ENCODE measurements at regions not wholly inside any gene's neighbourhood (a gene's known extent, or its start where the extent isn't known, plus 50 kb on each side); places are given as distances from the start of the nearest gene placed in this dataset.

DNA sequence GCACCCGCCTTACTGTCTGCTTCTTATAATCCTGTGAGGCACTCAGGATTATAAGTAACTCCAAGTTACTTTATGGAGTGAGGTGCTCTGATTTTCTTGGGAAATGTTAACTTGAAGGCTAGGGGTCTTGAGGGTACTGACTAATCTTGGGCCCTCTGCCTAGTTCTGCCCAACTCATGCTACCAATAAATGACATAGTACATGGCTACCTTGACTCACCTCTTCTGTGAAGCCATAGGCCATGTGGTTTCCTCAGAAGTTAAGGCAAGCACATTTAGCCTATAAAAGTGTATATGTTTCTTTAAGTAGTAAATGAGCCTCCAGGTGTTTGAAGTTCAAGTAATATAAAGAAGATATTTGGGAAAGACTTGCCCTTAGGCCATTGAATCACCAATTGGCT, 99.8 kb upstream of the CASK start:
- no peaks in the 10 kb centered on the region for H3K9me2 ChIP-seq (replicated peaks; ENCODE audit: low read depth, low read length)
- H3K9ac ChIP-seq (ENCODE audit: low read depth, low read length, poor library complexity, severe bottlenecking) = no peak overlapping the region
- H3K36me3 ChIP-seq (ENCODE audit: insufficient read depth, low read length) = no peaks in the 10 kb centered on the region
- H4K20me1 ChIP-seq (ENCODE audit: insufficient read depth, low read length, poor library complexity, severe bottlenecking) = no peaks in the 10 kb centered on the region
- no peak overlapping the region for H3K4me2 ChIP-seq (ENCODE audit: low read depth, low read length, poor library complexity, severe bottlenecking)
- H3K4me3 ChIP-seq (ENCODE audit: low read length, poor library complexity, severe bottlenecking) = no peak overlapping the region
- H3K4me1 ChIP-seq (ENCODE audit: insufficient read depth, low read length, poor library complexity, severe bottlenecking) = peaks cover 9% of the 10 kb centered on the region
- TF ChIP-seq, protein P1, sequence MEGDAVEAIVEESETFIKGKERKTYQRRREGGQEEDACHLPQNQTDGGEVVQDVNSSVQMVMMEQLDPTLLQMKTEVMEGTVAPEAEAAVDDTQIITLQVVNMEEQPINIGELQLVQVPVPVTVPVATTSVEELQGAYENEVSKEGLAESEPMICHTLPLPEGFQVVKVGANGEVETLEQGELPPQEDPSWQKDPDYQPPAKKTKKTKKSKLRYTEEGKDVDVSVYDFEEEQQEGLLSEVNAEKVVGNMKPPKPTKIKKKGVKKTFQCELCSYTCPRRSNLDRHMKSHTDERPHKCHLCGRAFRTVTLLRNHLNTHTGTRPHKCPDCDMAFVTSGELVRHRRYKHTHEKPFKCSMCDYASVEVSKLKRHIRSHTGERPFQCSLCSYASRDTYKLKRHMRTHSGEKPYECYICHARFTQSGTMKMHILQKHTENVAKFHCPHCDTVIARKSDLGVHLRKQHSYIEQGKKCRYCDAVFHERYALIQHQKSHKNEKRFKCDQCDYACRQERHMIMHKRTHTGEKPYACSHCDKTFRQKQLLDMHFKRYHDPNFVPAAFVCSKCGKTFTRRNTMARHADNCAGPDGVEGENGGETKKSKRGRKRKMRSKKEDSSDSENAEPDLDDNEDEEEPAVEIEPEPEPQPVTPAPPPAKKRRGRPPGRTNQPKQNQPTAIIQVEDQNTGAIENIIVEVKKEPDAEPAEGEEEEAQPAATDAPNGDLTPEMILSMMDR (conservative IDR thresholded peaks at IDR 0.05; ENCODE audit: low read length) = no peak
- no peak for TF ChIP-seq EZH2phosphoT487 (IDR thresholded peaks at IDR 0.05; ENCODE audit: borderline replicate concordance)
- no peaks in the 10 kb centered on the region for H3K79me2 ChIP-seq (ENCODE audit: insufficient read depth, low read length)
- H2AFZ ChIP-seq (ENCODE audit: low read length) = no peak overlapping the region
- H3F3A ChIP-seq (ENCODE audit: low read depth) = no peaks in the 10 kb centered on the region
- H3K27me3 ChIP-seq (ENCODE audit: insufficient read depth, low read length, poor library complexity, severe bottlenecking) = no peaks in the 10 kb centered on the region
- H3K9me3 ChIP-seq (ENCODE audit: insufficient read depth, low read depth, low read length) = no peaks in the 10 kb centered on the region

DNA sequence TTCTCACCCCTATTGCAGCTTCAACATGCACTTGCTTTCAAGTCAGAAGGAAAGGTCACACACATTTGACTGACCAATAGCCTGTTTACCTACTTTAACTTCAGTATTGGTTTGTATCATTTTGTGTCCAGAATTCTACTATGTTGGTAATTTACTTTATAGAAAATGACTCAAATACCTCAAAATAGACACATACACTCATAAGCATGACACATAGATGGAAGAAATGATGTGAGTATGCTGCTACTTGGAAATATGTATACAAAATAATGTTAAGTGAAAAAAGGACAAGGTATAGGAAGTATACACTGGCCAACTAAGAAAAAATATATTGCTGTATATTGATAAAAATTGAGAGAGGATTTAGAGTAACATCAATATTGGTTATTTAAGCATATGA, 98.8 kb upstream of the CASK start:
- no peaks in the 10 kb centered on the region for H3K27me3 ChIP-seq (ENCODE audit: insufficient read depth, low read length, poor library complexity, severe bottlenecking)
- no peak overlapping the region for H3K4me2 ChIP-seq (ENCODE audit: low read depth, low read length, poor library complexity, severe bottlenecking)
- no peak overlapping the region for H2AFZ ChIP-seq (ENCODE audit: low read length)
- H3K36me3 ChIP-seq (ENCODE audit: insufficient read depth, low read length) = no peaks in the 10 kb centered on the region
- H3F3A ChIP-seq (ENCODE audit: low read depth) = no peaks in the 10 kb centered on the region
- TF ChIP-seq, protein P1 (conservative IDR thresholded peaks at IDR 0.05; ENCODE audit: low read length) = no peak
- TF ChIP-seq EZH2phosphoT487 (IDR thresholded peaks at IDR 0.05; ENCODE audit: borderline replicate concordance) = no peak
- no peak overlapping the region for H3K4me3 ChIP-seq (ENCODE audit: low read length, poor library complexity, severe bottlenecking)
- no peaks in the 10 kb centered on the region for H3K79me2 ChIP-seq (ENCODE audit: insufficient read depth, low read length)
- peaks cover 9% of the 10 kb centered on the region for H3K4me1 ChIP-seq (ENCODE audit: insufficient read depth, low read length, poor library complexity, severe bottlenecking)
- H3K9me2 ChIP-seq (replicated peaks; ENCODE audit: low read depth, low read length) = no peaks in the 10 kb centered on the region
- H3K9me3 ChIP-seq (ENCODE audit: insufficient read depth, low read depth, low read length) = no peaks in the 10 kb centered on the region
- H3K9ac ChIP-seq (ENCODE audit: low read depth, low read length, poor library complexity, severe bottlenecking) = no peak overlapping the region
- H4K20me1 ChIP-seq (ENCODE audit: insufficient read depth, low read length, poor library complexity, severe bottlenecking) = no peaks in the 10 kb centered on the region

DNA sequence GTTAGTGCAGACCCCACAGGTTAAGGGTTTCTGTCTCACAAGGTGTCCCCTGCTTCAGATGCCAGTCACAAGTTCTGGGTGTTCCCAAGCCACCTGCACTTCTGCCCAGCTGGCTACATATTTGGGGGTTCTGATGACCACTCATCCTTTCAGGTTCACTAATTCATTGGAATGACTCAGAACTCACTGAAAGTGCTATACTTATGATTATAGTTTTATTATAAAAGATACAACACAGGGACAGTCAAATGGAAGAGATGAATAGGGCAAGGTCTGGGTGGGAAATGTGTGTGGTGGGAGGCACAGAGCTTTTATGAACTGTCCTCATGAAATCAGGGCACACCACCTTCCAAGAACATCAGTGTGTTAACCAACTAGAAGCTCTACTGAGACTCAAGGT, 97.7 kb upstream of the CASK start:
- Histone ChIP-seq H3K9me2 (replicated peaks; ENCODE audit: low read depth, low read length) (no peaks in the 10 kb centered on the region), H4K20me1 (ENCODE audit: insufficient read depth, low read length, poor library complexity, severe bottlenecking) (no peaks in the 10 kb centered on the region), H3K36me3 (ENCODE audit: insufficient read depth, low read length) (no peaks in the 10 kb centered on the region), H3K79me2 (ENCODE audit: insufficient read depth, low read length) (no peaks in the 10 kb centered on the region), H3K4me2 (ENCODE audit: low read depth, low read length, poor library complexity, severe bottlenecking) (no peak overlapping the region), H3K27me3 (ENCODE audit: insufficient read depth, low read length, poor library complexity, severe bottlenecking) (no peaks in the 10 kb centered on the region), H2AFZ (ENCODE audit: low read length) (no peak overlapping the region), H3K9me3 (ENCODE audit: insufficient read depth, low read depth, low read length) (no peaks in the 10 kb centered on the region), H3K9ac (ENCODE audit: low read depth, low read length, poor library complexity, severe bottlenecking) (no peak overlapping the region), H3K4me1 (ENCODE audit: insufficient read depth, low read length, poor library complexity, severe bottlenecking) (peaks cover 9% of the 10 kb centered on the region), H3K4me3 (ENCODE audit: low read length, poor library complexity, severe bottlenecking) (no peak overlapping the region), H3F3A (ENCODE audit: low read depth) (no peaks in the 10 kb centered on the region)
- TF ChIP-seq EZH2phosphoT487 (IDR thresholded peaks at IDR 0.05; ENCODE audit: borderline replicate concordance) = no peak

DNA sequence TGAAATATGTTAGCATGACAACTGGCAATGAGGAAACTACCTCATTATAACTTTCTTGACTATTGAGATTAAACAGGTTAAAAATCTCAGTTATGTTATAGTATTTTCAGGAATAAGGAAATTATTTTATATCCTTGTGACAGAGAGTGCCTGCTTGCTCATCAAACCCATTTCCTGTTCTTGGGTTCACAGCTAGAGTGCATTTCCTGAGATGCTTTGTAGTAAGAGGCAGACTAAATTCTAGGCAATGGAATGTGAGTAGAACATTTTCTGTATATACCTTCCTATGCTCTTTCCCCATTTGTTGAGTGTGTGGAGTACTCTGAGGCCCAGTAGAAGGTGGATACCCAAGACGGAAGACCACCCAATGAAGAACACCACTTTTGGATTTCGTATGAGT, 96.9 kb upstream of the CASK start:
- no peak for TF ChIP-seq EZH2phosphoT487 (IDR thresholded peaks at IDR 0.05; ENCODE audit: borderline replicate concordance)
- TF ChIP-seq, protein P1 (conservative IDR thresholded peaks at IDR 0.05; ENCODE audit: low read length) = no peak
- H3K9ac ChIP-seq (ENCODE audit: low read depth, low read length, poor library complexity, severe bottlenecking) = no peak overlapping the region
- no peak overlapping the region for H3K4me3 ChIP-seq (ENCODE audit: low read length, poor library complexity, severe bottlenecking)
- H3K4me1 ChIP-seq (ENCODE audit: insufficient read depth, low read length, poor library complexity, severe bottlenecking) = peaks cover 9% of the 10 kb centered on the region
- H4K20me1 ChIP-seq (ENCODE audit: insufficient read depth, low read length, poor library complexity, severe bottlenecking) = no peaks in the 10 kb centered on the region
- no peaks in the 10 kb centered on the region for H3K79me2 ChIP-seq (ENCODE audit: insufficient read depth, low read length)
- H3K36me3 ChIP-seq (ENCODE audit: insufficient read depth, low read length) = no peaks in the 10 kb centered on the region
- no peaks in the 10 kb centered on the region for H3K9me3 ChIP-seq (ENCODE audit: insufficient read depth, low read depth, low read length)
- no peaks in the 10 kb centered on the region for H3K9me2 ChIP-seq (replicated peaks; ENCODE audit: low read depth, low read length)
- H3K4me2 ChIP-seq (ENCODE audit: low read depth, low read length, poor library complexity, severe bottlenecking) = peak overlapping the region; percentile 18
- no peak overlapping the region for H2AFZ ChIP-seq (ENCODE audit: low read length)
- no peaks in the 10 kb centered on the region for H3K27me3 ChIP-seq (ENCODE audit: insufficient read depth, low read length, poor library complexity, severe bottlenecking)
- no peaks in the 10 kb centered on the region for H3F3A ChIP-seq (ENCODE audit: low read depth)

All from Loucy (cell line).